Ovary (tissue), 3 donors: ENCODE measurements at regions not wholly inside any gene's neighbourhood (a gene's known extent, or its start where the extent isn't known, plus 50 kb on each side); places are given as distances from the start of the nearest gene placed in this dataset.

Experiments
- EP300 ChIP-seq: sonication (generic); formaldehyde crosslinking; IDR thresholded peaks from one replicate; pipeline ENCODE4 v1.6.1; 2017; ENCODE audit warnings: antibody characterized with exemption
- POLR2A ChIP-seq: fragments of 450-650 bp; IDR thresholded peaks from one replicate; pipeline ENCODE4 v1.6.1; 2017; ENCODE audit warnings: antibody characterized with exemption, mild to moderate bottlenecking, moderate library complexity
- TF ChIP-seq, protein P1 (sequence below), 3 donors: fragments of 450-650 bp in 2 of 3; fragments of 200-600 bp in 1 of 3; IDR thresholded peaks; one replicate each; pipeline versions ENCODE4 v1.5.1 to v1.8.0; 2016 to 2022; ENCODE audit warnings: antibody characterized with exemption in 3 of 3, mild to moderate bottlenecking in 1 of 3
- donor health status: DM: no; HTN: no; CAD: no.

DNA sequence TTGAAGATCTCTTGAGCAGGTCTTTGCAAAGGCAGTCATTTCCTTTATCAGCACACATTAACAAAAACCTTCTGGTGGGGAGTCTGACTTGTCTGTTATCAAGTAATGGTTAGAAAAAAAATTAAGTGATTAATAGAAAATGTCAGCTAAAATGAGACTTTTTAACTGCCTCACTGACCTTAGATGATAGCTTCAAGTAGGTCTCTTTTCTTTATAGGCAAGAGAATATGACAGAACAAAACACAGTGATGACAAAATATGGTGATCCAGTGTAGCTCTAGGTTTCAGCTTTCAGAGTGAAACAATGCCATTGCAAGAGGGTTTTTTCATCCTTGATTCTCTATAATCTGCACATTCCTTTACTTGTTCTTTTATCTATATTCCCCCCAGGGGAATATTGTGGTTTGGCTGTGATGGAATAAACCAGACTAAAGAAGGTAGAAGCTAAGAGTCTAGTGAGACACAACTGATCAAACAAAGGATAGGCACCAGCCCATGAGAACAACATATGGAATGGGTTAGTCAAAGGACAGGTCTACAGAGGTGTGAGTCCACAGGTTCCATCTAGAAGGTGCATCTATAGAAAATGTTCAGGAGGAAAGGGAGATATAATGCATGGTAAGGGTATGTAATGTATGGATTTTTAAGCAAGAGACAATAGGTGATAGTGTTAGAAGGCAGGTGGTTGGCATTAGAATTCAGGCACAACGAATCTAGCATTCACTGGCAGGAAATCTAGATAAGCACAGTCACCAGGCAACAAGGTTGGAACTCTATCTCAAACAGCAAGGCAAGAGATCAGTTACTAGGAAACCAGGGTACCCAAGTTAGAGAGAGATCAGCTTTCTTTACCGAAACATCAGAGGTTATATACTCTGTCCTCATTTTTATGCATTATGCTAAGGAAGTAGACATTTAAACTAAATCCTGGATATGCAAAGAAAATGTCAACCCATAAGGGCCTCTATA, 228.9 kb upstream of the SMLR1 start:
- TF ChIP-seq, protein P1, sequence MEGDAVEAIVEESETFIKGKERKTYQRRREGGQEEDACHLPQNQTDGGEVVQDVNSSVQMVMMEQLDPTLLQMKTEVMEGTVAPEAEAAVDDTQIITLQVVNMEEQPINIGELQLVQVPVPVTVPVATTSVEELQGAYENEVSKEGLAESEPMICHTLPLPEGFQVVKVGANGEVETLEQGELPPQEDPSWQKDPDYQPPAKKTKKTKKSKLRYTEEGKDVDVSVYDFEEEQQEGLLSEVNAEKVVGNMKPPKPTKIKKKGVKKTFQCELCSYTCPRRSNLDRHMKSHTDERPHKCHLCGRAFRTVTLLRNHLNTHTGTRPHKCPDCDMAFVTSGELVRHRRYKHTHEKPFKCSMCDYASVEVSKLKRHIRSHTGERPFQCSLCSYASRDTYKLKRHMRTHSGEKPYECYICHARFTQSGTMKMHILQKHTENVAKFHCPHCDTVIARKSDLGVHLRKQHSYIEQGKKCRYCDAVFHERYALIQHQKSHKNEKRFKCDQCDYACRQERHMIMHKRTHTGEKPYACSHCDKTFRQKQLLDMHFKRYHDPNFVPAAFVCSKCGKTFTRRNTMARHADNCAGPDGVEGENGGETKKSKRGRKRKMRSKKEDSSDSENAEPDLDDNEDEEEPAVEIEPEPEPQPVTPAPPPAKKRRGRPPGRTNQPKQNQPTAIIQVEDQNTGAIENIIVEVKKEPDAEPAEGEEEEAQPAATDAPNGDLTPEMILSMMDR (IDR thresholded peaks at IDR 0.05): no peak
- no peak for TF ChIP-seq EP300
- no peak for TF ChIP-seq POLR2A
